Fibroblast of skin of left quadriceps (primary cell): ENCODE measurements at regions not wholly inside any gene's neighbourhood (a gene's known extent, or its start where the extent isn't known, plus 50 kb on each side); places are given as distances from the start of the nearest gene placed in this dataset.

ENCODE experiments used
- DNase-seq, 2 experiments: peaks; one replicate each; pipeline ENCODE4 v3.0.0-alpha.2; 2013; ENCODE audit warnings: low read depth in 2 of 2

GRCh38 chr4:117324851-117325491 lies 239.6 kb upstream of the TRAM1L1 start:
- DNase-seq: peak; percentile 31 to 37

GRCh38 chr4:117326091-117326490 lies 240.7 kb upstream of the TRAM1L1 start:
- no peak for DNase-seq

GRCh38 chr4:117327491-117327890 lies 242.1 kb upstream of the TRAM1L1 start:
- DNase-seq: no peak

GRCh38 chr4:117328333-117328732 lies 243.0 kb upstream of the TRAM1L1 start:
- DNase-seq: no peak

- DNase-seq: no peak
Observed at GRCh38 chr4:117331817-117332216, 246.4 kb upstream of the TRAM1L1 start.

GRCh38 chr4:117334451-117335188 lies 249.2 kb upstream of the TRAM1L1 start:
- DNase-seq: no peak

GRCh38 chr4:117357437-117357836 lies 272.1 kb upstream of the TRAM1L1 start:
- DNase-seq: no peak

GRCh38 chr4:117357866-117358265 lies 272.5 kb upstream of the TRAM1L1 start:
- no peak for DNase-seq

GRCh38 chr4:117370944-117371668 lies 285.7 kb upstream of the TRAM1L1 start:
- no peak for DNase-seq

GRCh38 chr4:117375101-117375500 lies 289.7 kb upstream of the TRAM1L1 start:
- DNase-seq: no peak

- DNase-seq: no peak
Observed at GRCh38 chr4:117376692-117377091, 291.3 kb upstream of the TRAM1L1 start.

- DNase-seq: no peak
Observed at GRCh38 chr4:117378942-117379341, 293.6 kb upstream of the TRAM1L1 start.

- no peak for DNase-seq
Observed at GRCh38 chr4:117383468-117383867, 298.1 kb upstream of the TRAM1L1 start.

GRCh38 chr4:117385526-117385925 lies 300.1 kb upstream of the TRAM1L1 start:
- no peak for DNase-seq

GRCh38 chr4:117387072-117387471 lies 301.7 kb upstream of the TRAM1L1 start:
- DNase-seq: no peak

GRCh38 chr4:117400039-117400835 lies 314.9 kb upstream of the TRAM1L1 start:
- peak; percentile 59 to 62 for DNase-seq

GRCh38 chr4:117412661-117413060 lies 327.3 kb upstream of the TRAM1L1 start:
- no peak for DNase-seq

GRCh38 chr4:117417856-117418255 lies 332.5 kb upstream of the TRAM1L1 start:
- DNase-seq: no peak

- DNase-seq: no peak
Observed at GRCh38 chr4:117420948-117421347, 335.6 kb upstream of the TRAM1L1 start.

- no peak for DNase-seq
Observed at GRCh38 chr4:117421706-117422105, 336.3 kb upstream of the TRAM1L1 start.

- no peak for DNase-seq
Observed at GRCh38 chr4:117422297-117422696, 336.9 kb upstream of the TRAM1L1 start.

- DNase-seq: no peak
Observed at GRCh38 chr4:117425636-117426035, 340.3 kb upstream of the TRAM1L1 start.
